CD14-positive monocyte (primary cell): ENCODE measurements at regions not wholly inside any gene's neighbourhood (a gene's known extent, or its start where the extent isn't known, plus 50 kb on each side); places are given as distances from the start of the nearest gene placed in this dataset.

Experiments
- DNase-seq, 3 donors: peaks; one replicate each; pipeline ENCODE4 v3.0.0-alpha.2; 2011 to 2022
- H2AFZ ChIP-seq: 2 replicates; pipeline ENCODE4 v1.6.0; 2012; ENCODE audit warnings: mild to moderate bottlenecking, low read depth, low read length, inconsistent platforms; ENCODE audit not compliant: insufficient read depth, poor library complexity, severe bottlenecking
- H3K27ac ChIP-seq, 2 donors: 1 replicate in 1 of 2; 2 replicates in 1 of 2; pipeline ENCODE4 v1.5.1; 2012 to 2013; ENCODE audit warnings: low read length in 2 of 2, control low read depth in 1 of 2, inconsistent platforms in 1 of 2, low read depth in 1 of 2, mild to moderate bottlenecking in 1 of 2
- H3K27me3 ChIP-seq, 2 donors: one replicate each; pipeline versions ENCODE4 v1.6.0 to v1.6.1; 2011 to 2013; ENCODE audit warnings: low read length in 2 of 2; ENCODE audit not compliant: control insufficient read depth in 2 of 2, insufficient read depth in 2 of 2
- H3K36me3 ChIP-seq, 2 donors: replicated peaks in 1 of 2; 1 replicate in 1 of 2; 2 replicates in 1 of 2; pipeline versions ENCODE4 v1.5.1 to v1.6.1; 2012 to 2013; ENCODE audit warnings: low read length in 2 of 2, control low read depth in 1 of 2, inconsistent platforms in 1 of 2, mild to moderate bottlenecking in 1 of 2; ENCODE audit not compliant: insufficient read depth in 2 of 2, control insufficient read depth in 1 of 2
- H3K4me1 ChIP-seq, 2 donors: 1 replicate in 1 of 2; 2 replicates in 1 of 2; pipeline versions ENCODE4 v1.5.1 to v1.6.1; 2012 to 2013; ENCODE audit warnings: low read length in 2 of 2, control low read depth in 1 of 2, inconsistent platforms in 1 of 2, mild to moderate bottlenecking in 1 of 2, moderate library complexity in 1 of 2; ENCODE audit not compliant: insufficient read depth in 2 of 2, control insufficient read depth in 1 of 2
- H3K4me2 ChIP-seq: replicated peaks from 2 replicates; pipeline ENCODE3; 2012; ENCODE audit warnings: low read length, moderate library complexity, mild to moderate bottlenecking; ENCODE audit not compliant: poor library complexity, severe bottlenecking; ENCODE audit errors: extremely low read depth
- H3K4me3 ChIP-seq, 3 experiments: fragments of 200-600 bp in 1 of 3; sonication (generic) in 1 of 3; replicated peaks in 1 of 3; 1 replicate in 2 of 3; 2 replicates in 1 of 3; pipeline ENCODE4 v1.5.1; 2011 to 2013; ENCODE audit warnings: low read length in 3 of 3, mild to moderate bottlenecking in 3 of 3, control low read depth in 2 of 3, low read depth in 2 of 3, inconsistent platforms in 1 of 3, moderate library complexity in 1 of 3
- H3K79me2 ChIP-seq: 2 replicates; pipeline ENCODE4 v1.6.0; 2012; ENCODE audit warnings: mild to moderate bottlenecking, control low read depth, inconsistent platforms, low read length, moderate library complexity; ENCODE audit not compliant: insufficient read depth
- H3K9ac ChIP-seq: 2 replicates; pipeline ENCODE4 v1.6.0; 2017; ENCODE audit warnings: low read length, mild to moderate bottlenecking; ENCODE audit not compliant: insufficient read depth, poor library complexity, severe bottlenecking
- H3K9me3 ChIP-seq, 2 donors: replicated peaks in 1 of 2; 1 replicate in 1 of 2; 2 replicates in 1 of 2; pipeline versions ENCODE4 v1.5.1 to v1.6.1; 2012 to 2013; ENCODE audit warnings: low read length in 2 of 2, control low read depth in 1 of 2; ENCODE audit not compliant: control insufficient read depth in 1 of 2, insufficient read depth in 1 of 2
- H4K20me1 ChIP-seq: 2 replicates; pipeline ENCODE4 v1.6.0; 2012; ENCODE audit warnings: mild to moderate bottlenecking, low read length, control low read depth, moderate library complexity; ENCODE audit not compliant: insufficient read depth
- H3K27ac Mint-ChIP-seq, 7 donors: one replicate each; pipeline ENCODE4 v1.8.0; 2020; ENCODE audit warnings: mild to moderate bottlenecking in 7 of 7, mixed read lengths in 7 of 7, moderate library complexity in 6 of 7, inconsistent platforms in 2 of 7
- H3K27me3 Mint-ChIP-seq, 3 donors: one replicate each; pipeline ENCODE4 v1.8.0; 2021 to 2022; ENCODE audit warnings: low read depth in 3 of 3, mild to moderate bottlenecking in 3 of 3, mixed read lengths in 3 of 3, moderate library complexity in 3 of 3, inconsistent platforms in 1 of 3
- H3K36me3 Mint-ChIP-seq, 2 donors: one replicate each; pipeline ENCODE4 v1.8.0; 2020; ENCODE audit warnings: mixed read lengths in 2 of 2, inconsistent platforms in 1 of 2, mild to moderate bottlenecking in 1 of 2
- H3K4me1 Mint-ChIP-seq: one replicate; pipeline ENCODE4 v1.8.0; 2020; ENCODE audit warnings: mild to moderate bottlenecking, mixed read lengths
- H3K4me3 Mint-ChIP-seq, 2 donors: one replicate each; pipeline ENCODE4 v1.8.0; 2020; ENCODE audit warnings: mild to moderate bottlenecking in 2 of 2, mixed read lengths in 2 of 2, moderate library complexity in 1 of 2
- H3K9me3 Mint-ChIP-seq, 7 donors: one replicate each; pipeline ENCODE4 v1.8.0; 2020 to 2022; ENCODE audit warnings: mixed read lengths in 7 of 7, mild to moderate bottlenecking in 6 of 7, moderate library complexity in 6 of 7, inconsistent platforms in 2 of 7
- CTCF ChIP-seq: fragments of 200-600 bp; IDR thresholded peaks from one replicate; pipeline ENCODE4 v1.8.0; 2022; ENCODE audit warnings: antibody characterized with exemption, mild to moderate bottlenecking
- WGBS: methylation state at CpG from one replicate; pipeline ENCODE4 v1.1.5; 2013; ENCODE audit warnings: missing lambda C conversion rate; ENCODE audit not compliant: insufficient coverage; 5-methylcytosine and 5-hydroxymethylcytosine counted together
- intact Hi-C, 2 donors: fragments of 100-400 bp; cut with micrococcal nuclease; formaldehyde crosslinking; loops; one replicate each; pipeline versions ENCODE4 v1.15.0 to v1.15.1; 2023

GRCh38 chr6:164856138-164856537, 453.3 kb downstream of the C6orf118 start:
- no peaks in the 10 kb centered on the region for H3K36me3 Mint-ChIP-seq
- H3K9me3 ChIP-seq = peaks cover 7% of the 10 kb centered on the region in 2 donors
- no peaks in the 10 kb centered on the region for H3K27me3 ChIP-seq
- H3K9ac ChIP-seq = no peak overlapping the region
- no CpG with 5 or more reads among the region's 8 CpGs for WGBS
- no peaks in the 10 kb centered on the region for H3K4me1 Mint-ChIP-seq
- H4K20me1 ChIP-seq = no peaks in the 10 kb centered on the region
- no peak for TF ChIP-seq CTCF
- H3K27me3 Mint-ChIP-seq = peaks cover 0 to 1% (median 0%) of the 10 kb centered on the region in 3 donors
- no peaks in the 10 kb centered on the region for H3K79me2 ChIP-seq
- H3K9me3 Mint-ChIP-seq = peaks cover 0 to 5% (median 2%) of the 10 kb centered on the region in 7 donors
- H3K4me3 Mint-ChIP-seq = no peak overlapping the region
- no peak overlapping the region for H3K4me2 ChIP-seq
- no peaks in the 10 kb centered on the region for H3K36me3 ChIP-seq
- no peaks in the 10 kb centered on the region for H3K4me1 ChIP-seq
- intact Hi-C loops = no loop called here
- no peak overlapping the region for H2AFZ ChIP-seq
- H3K27ac ChIP-seq = no peak overlapping the region
- H3K27ac Mint-ChIP-seq = no peak overlapping the region
- H3K4me3 ChIP-seq = no peak overlapping the region
- DNase-seq = no peak

- no peak overlapping the region for H2AFZ ChIP-seq
- H3K4me3 ChIP-seq = no peak overlapping the region
- H3K36me3 ChIP-seq = no peaks in the 10 kb centered on the region
- no peak for TF ChIP-seq CTCF
- no peak overlapping the region for H3K4me2 ChIP-seq
- peaks cover under 1 to 7% of the 10 kb centered on the region in 2 donors for H3K9me3 ChIP-seq
- H3K27ac Mint-ChIP-seq = no peak overlapping the region
- no peaks in the 10 kb centered on the region for H3K79me2 ChIP-seq
- no peaks in the 10 kb centered on the region for H3K36me3 Mint-ChIP-seq
- no peaks in the 10 kb centered on the region for H3K27me3 ChIP-seq
- no peak for DNase-seq
- H3K27me3 Mint-ChIP-seq = peaks cover 0 to 1% (median 0%) of the 10 kb centered on the region in 3 donors
- no peaks in the 10 kb centered on the region for H3K4me1 Mint-ChIP-seq
- H3K4me1 ChIP-seq = no peaks in the 10 kb centered on the region
- no peak overlapping the region for H3K4me3 Mint-ChIP-seq
- intact Hi-C loops = no loop called here
- H3K9ac ChIP-seq = no peak overlapping the region
- no CpG with 5 or more reads among the region's 1 CpG for WGBS
- no peaks in the 10 kb centered on the region for H4K20me1 ChIP-seq
- H3K27ac ChIP-seq = no peak overlapping the region
- peaks cover 0 to 5% (median 2%) of the 10 kb centered on the region in 7 donors for H3K9me3 Mint-ChIP-seq
These were observed 454.1 kb downstream of the C6orf118 start for GRCh38 chr6:164855281-164855680.
